H1 (cell line): ENCODE measurements at regions not wholly inside any gene's neighbourhood (a gene's known extent, or its start where the extent isn't known, plus 50 kb on each side); places are given as distances from the start of the nearest gene placed in this dataset.

Source experiments
- CBX8 ChIP-seq: fragments of 300-800, 300-1000 bp; sonication (generic); IDR thresholded peaks from 2 replicates; pipeline ENCODE4 v1.7.1; 2016; ENCODE audit warnings: low read depth, low read length, borderline replicate concordance
- CHD7 ChIP-seq: fragments of 300-600 bp; sonication (generic); IDR thresholded peaks from 2 replicates; pipeline ENCODE4 v1.7.1; 2012; ENCODE audit warnings: low read length, moderate library complexity, mild to moderate bottlenecking, inconsistent platforms; ENCODE audit not compliant: insufficient replicate concordance
- MAX ChIP-seq: IDR thresholded peaks from 2 replicates; pipeline ENCODE4 v1.6.1; 2012; ENCODE audit warnings: inconsistent platforms
- POLR2A ChIP-seq, 2 experiments: IDR thresholded peaks; 1 replicate in 1 of 2; 2 replicates in 1 of 2; pipeline ENCODE4 v1.6.1; 2011; ENCODE audit warnings: low read depth in 2 of 2, low read length in 2 of 2, mild to moderate bottlenecking in 2 of 2; ENCODE audit errors: control extremely low read depth in 1 of 2
- POLR2AphosphoS5 ChIP-seq: IDR thresholded peaks from 2 replicates; pipeline ENCODE4 v1.6.1; 2011; ENCODE audit warnings: low read depth, low read length
- SIX5 ChIP-seq: IDR thresholded peaks from 2 replicates; pipeline ENCODE4 v1.6.1; 2011; ENCODE audit warnings: mild to moderate bottlenecking, low read depth, low read length

GRCh38 chr9:24602693-24603352, 57.1 kb upstream of the IZUMO3 start (continued):
- no peak for TF ChIP-seq CHD7
- TF ChIP-seq CBX8, result no peak
- TF ChIP-seq POLR2A (IDR thresholded peaks at IDR 0.05; ENCODE audit: control extremely low read depth in 1 of 2, low read depth in 2 of 2, low read length in 2 of 2), result no peak
- no peak for TF ChIP-seq MAX
- no peak for TF ChIP-seq SIX5
- TF ChIP-seq POLR2AphosphoS5, result no peak
